ENCODE measurements at regions not wholly inside any gene's neighbourhood (a gene's known extent, or its start where the extent isn't known, plus 50 kb on each side); places are given as distances from the start of the nearest gene placed in this dataset.
A peak's percentile ranks its signal among the peaks of the same experiment; 100 is the strongest.

DNA sequence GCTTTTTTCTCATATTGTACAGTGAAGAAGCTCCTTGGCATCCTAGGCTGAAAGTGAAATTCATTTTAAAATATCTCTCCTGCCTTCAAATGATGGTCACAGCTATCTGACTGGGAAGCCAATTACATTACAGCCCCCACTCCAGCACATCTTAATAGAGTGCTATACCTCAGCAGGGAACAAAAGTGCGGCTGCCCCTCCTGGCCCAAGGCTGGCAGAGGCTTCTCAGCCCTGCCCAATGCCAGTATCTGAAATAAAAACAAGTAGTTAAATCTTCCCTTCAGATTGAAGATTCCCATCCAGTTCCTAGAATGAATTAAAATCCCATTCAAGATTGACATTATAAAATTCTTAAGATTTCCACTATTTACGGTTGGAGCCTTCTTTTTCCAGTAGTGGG lies 54.9 kb upstream of the GNG2 start:
- DNase-seq, result peak; percentile 28

GRCh38 chr14:51806026-51807023 lies 54.1 kb upstream of the GNG2 start:
- no peak for DNase-seq
- TF ChIP-seq CTCF (IDR thresholded peaks at IDR 0.05; ENCODE audit: partially characterized antibody, unreplicated experiment), result no peak
- H3K4me1 Mint-ChIP-seq (ENCODE audit: low read depth, unreplicated experiment), result peaks cover 2% of the 10 kb centered on the region
- H3K4me3 Mint-ChIP-seq (ENCODE audit: unreplicated experiment), result peak overlapping the region; percentile 9
- H3K27me3 Mint-ChIP-seq (ENCODE audit: unreplicated experiment), result peaks cover 3% of the 10 kb centered on the region
- peak overlapping the region; percentile 10 for H3K27ac Mint-ChIP-seq (ENCODE audit: unreplicated experiment)
- peaks cover 6% of the 10 kb centered on the region for H3K9me3 Mint-ChIP-seq (ENCODE audit: unreplicated experiment)
- H3K36me3 Mint-ChIP-seq (ENCODE audit: unreplicated experiment), result peaks cover 13% of the 10 kb centered on the region

More for the DNA sequence above, 54.9 kb upstream of the GNG2 start:
- H3K27ac Mint-ChIP-seq (ENCODE audit: unreplicated experiment), result no peak overlapping the region
- no peak for TF ChIP-seq CTCF (IDR thresholded peaks at IDR 0.05; ENCODE audit: partially characterized antibody, unreplicated experiment)
- peaks cover 2% of the 10 kb centered on the region for H3K4me1 Mint-ChIP-seq (ENCODE audit: low read depth, unreplicated experiment)
- H3K27me3 Mint-ChIP-seq (ENCODE audit: unreplicated experiment), result peaks cover 2% of the 10 kb centered on the region
- peaks cover 6% of the 10 kb centered on the region for H3K9me3 Mint-ChIP-seq (ENCODE audit: unreplicated experiment)
- H3K36me3 Mint-ChIP-seq (ENCODE audit: unreplicated experiment), result peaks cover 13% of the 10 kb centered on the region
- H3K4me3 Mint-ChIP-seq (ENCODE audit: unreplicated experiment), result no peak overlapping the region

DNA sequence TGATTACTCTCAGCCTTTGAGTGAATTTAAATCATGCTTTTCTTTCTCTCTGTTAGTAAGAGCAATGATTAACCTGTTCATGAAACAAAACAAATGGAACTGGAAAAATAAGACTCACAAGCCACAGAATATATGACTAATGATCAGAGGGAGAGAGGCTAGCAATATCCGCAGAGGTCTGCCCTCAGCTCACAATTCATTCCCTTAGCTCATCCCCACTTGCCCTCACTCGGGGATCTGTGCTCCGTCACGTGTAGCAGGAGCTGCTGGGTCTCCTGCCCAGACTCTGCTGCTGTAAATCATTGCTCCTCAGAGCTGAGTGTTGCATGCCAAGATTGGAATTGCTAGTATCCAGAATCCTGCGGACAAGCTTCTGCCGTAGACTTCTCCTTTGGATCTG lies 53.1 kb upstream of the GNG2 start:
- peaks cover 2% of the 10 kb centered on the region for H3K4me1 Mint-ChIP-seq (ENCODE audit: low read depth, unreplicated experiment)
- DNase-seq, result no peak

More for the DNA sequence above, 53.1 kb upstream of the GNG2 start:
- Mint-ChIP-seq H3K27me3 (ENCODE audit: unreplicated experiment) (peaks cover 3% of the 10 kb centered on the region), H3K27ac (ENCODE audit: unreplicated experiment) (no peak overlapping the region), H3K4me3 (ENCODE audit: unreplicated experiment) (no peak overlapping the region), H3K9me3 (ENCODE audit: unreplicated experiment) (peaks cover 4% of the 10 kb centered on the region), H3K36me3 (ENCODE audit: unreplicated experiment) (peaks cover 13% of the 10 kb centered on the region)
- TF ChIP-seq CTCF (IDR thresholded peaks at IDR 0.05; ENCODE audit: partially characterized antibody, unreplicated experiment), result no peak
